Mammary epithelial cell (primary cell): ENCODE measurements at regions not wholly inside any gene's neighbourhood (a gene's known extent, or its start where the extent isn't known, plus 50 kb on each side); places are given as distances from the start of the nearest gene placed in this dataset.

Experiments
- CTCF ChIP-seq, 2 donors: IDR thresholded peaks in 1 of 2; conservative IDR thresholded peaks in 1 of 2; 2 replicates each; pipeline ENCODE4 v1.5.1; 2011 to 2012; ENCODE audit warnings: inconsistent platforms in 2 of 2, low read length in 2 of 2, mild to moderate bottlenecking in 2 of 2, control low read depth in 1 of 2, low read depth in 1 of 2; ENCODE audit not compliant: insufficient read depth in 1 of 2; ENCODE audit errors: extremely low read depth in 1 of 2
- EZH2 ChIP-seq: IDR thresholded peaks from 2 replicates; pipeline ENCODE4 v1.6.1; 2012; ENCODE audit warnings: low read length, inconsistent platforms, borderline replicate concordance

GRCh38 chr1:5477716-5478115 lies 514.5 kb downstream of the NPHP4 start:
- TF ChIP-seq CTCF (conservative IDR thresholded peaks at IDR 0.05 in 1 of 2, IDR thresholded peaks at IDR 0.05 in 1 of 2; ENCODE audit: extremely low read depth in 1 of 2, insufficient read depth in 1 of 2, low read depth in 1 of 2, low read length in 2 of 2) (no peak), EZH2 (no peak)
